Vagina (tissue), 2 donors: ENCODE measurements at regions not wholly inside any gene's neighbourhood (a gene's known extent, or its start where the extent isn't known, plus 50 kb on each side); places are given as distances from the start of the nearest gene placed in this dataset.

Source experiments
- DNase-seq, 2 donors: peaks; one replicate each; pipeline ENCODE4 v3.0.0-alpha.2; 2017; ENCODE audit errors: extremely low spot score in 2 of 2
- H3K27ac ChIP-seq: fragments of 200-600 bp; sonication (generic); one replicate; pipeline ENCODE4 v1.5.1; 2019
- H3K27me3 ChIP-seq: fragments of 200-600 bp; sonication (generic); one replicate; pipeline ENCODE4 v1.5.1; 2019
- H3K36me3 ChIP-seq, 2 donors: fragments of 200-600 bp; sonication (generic); one replicate each; pipeline ENCODE4 v1.5.1; 2017 to 2019
- H3K4me1 ChIP-seq: fragments of 200-600 bp; sonication (generic); one replicate; pipeline ENCODE4 v1.5.1; 2019
- H3K4me3 ChIP-seq, 2 donors: fragments of 200-600 bp; sonication (generic); 1 replicate in 1 of 2; 2 replicates in 1 of 2; pipeline ENCODE4 v1.5.1; 2016 to 2019
- H3K9me3 ChIP-seq: fragments of 200-600 bp; sonication (generic); one replicate; pipeline ENCODE4 v1.5.1; 2019
- POLR2A ChIP-seq, 2 donors: fragments of 450-650 bp; IDR thresholded peaks; one replicate each; pipeline ENCODE4 v1.6.1; 2017; ENCODE audit warnings: antibody characterized with exemption in 2 of 2, mild to moderate bottlenecking in 2 of 2, moderate library complexity in 2 of 2
- POLR2AphosphoS5 ChIP-seq, 2 donors: sonication (generic); formaldehyde crosslinking; IDR thresholded peaks; one replicate each; pipeline ENCODE4 v1.9.0; 2017; ENCODE audit warnings: antibody characterized with exemption in 2 of 2, mild to moderate bottlenecking in 2 of 2, low read depth in 1 of 2; ENCODE audit not compliant: insufficient read depth in 1 of 2
- intact Hi-C: fragments of 100-400 bp; cut with DNase I; formaldehyde crosslinking; loops from one replicate; pipeline ENCODE4 v1.15.1; 2023
- TF ChIP-seq, protein P1 (sequence below), 3 experiments: fragments of 450-650 bp in 2 of 3; fragments of 200-600 bp in 1 of 3; sonication (generic) in 1 of 3; IDR thresholded peaks; one replicate each; pipeline ENCODE4 v1.5.1; 2017 to 2019; ENCODE audit warnings: antibody characterized with exemption in 3 of 3, mild to moderate bottlenecking in 2 of 3, moderate library complexity in 2 of 3

GRCh38 chr21:19810779-19811178 is 1187.4 kb upstream of the NCAM2 start:
- no peak for DNase-seq
- TF ChIP-seq POLR2A (IDR thresholded peaks at IDR 0.05) (no peak), POLR2AphosphoS5 (IDR thresholded peaks at IDR 0.05; ENCODE audit: insufficient read depth in 1 of 2, low read depth in 1 of 2) (no peak)
- TF ChIP-seq, protein P1, sequence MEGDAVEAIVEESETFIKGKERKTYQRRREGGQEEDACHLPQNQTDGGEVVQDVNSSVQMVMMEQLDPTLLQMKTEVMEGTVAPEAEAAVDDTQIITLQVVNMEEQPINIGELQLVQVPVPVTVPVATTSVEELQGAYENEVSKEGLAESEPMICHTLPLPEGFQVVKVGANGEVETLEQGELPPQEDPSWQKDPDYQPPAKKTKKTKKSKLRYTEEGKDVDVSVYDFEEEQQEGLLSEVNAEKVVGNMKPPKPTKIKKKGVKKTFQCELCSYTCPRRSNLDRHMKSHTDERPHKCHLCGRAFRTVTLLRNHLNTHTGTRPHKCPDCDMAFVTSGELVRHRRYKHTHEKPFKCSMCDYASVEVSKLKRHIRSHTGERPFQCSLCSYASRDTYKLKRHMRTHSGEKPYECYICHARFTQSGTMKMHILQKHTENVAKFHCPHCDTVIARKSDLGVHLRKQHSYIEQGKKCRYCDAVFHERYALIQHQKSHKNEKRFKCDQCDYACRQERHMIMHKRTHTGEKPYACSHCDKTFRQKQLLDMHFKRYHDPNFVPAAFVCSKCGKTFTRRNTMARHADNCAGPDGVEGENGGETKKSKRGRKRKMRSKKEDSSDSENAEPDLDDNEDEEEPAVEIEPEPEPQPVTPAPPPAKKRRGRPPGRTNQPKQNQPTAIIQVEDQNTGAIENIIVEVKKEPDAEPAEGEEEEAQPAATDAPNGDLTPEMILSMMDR (IDR thresholded peaks at IDR 0.05) = no peak
- no peak overlapping the region for H3K4me3 ChIP-seq
- H3K4me1 ChIP-seq = no peaks in the 10 kb centered on the region
- intact Hi-C loops = no loop called here
- H3K27ac ChIP-seq = no peak overlapping the region
- H3K36me3 ChIP-seq = no peaks in the 10 kb centered on the region
- no peaks in the 10 kb centered on the region for H3K9me3 ChIP-seq
- H3K27me3 ChIP-seq = no peaks in the 10 kb centered on the region

- intact Hi-C loops = no loop called here
- H3K27ac ChIP-seq = no peak overlapping the region
- no peaks in the 10 kb centered on the region for H3K36me3 ChIP-seq
- TF ChIP-seq POLR2A (IDR thresholded peaks at IDR 0.05) = no peak
- TF ChIP-seq, protein P1 (IDR thresholded peaks at IDR 0.05) = no peak
- TF ChIP-seq POLR2AphosphoS5 (IDR thresholded peaks at IDR 0.05; ENCODE audit: insufficient read depth in 1 of 2, low read depth in 1 of 2) = no peak
- no peak overlapping the region for H3K4me3 ChIP-seq
- no peaks in the 10 kb centered on the region for H3K4me1 ChIP-seq
- H3K9me3 ChIP-seq = no peaks in the 10 kb centered on the region
- no peaks in the 10 kb centered on the region for H3K27me3 ChIP-seq
- no peak for DNase-seq
These were observed 1167.8 kb upstream of the NCAM2 start for GRCh38 chr21:19830446-19830845.

DNA sequence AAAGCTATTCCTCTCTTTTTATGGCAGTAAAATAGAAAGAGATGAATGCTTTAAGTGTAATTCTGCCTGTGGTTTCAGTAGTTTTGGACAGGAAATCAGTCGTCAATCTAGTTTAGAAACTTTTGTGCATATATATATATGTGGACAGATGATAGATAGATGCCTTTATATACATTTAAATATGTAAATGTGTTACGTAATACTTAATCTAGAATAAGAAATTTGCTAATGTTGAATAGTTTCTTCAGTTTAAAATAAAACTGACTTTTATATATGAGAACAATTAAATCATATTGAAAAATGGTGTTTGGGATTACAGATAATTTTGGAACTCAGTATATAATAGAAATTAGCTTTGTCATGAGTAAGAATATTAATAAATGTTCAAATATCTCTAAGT is 1165.7 kb upstream of the NCAM2 start:
- no peak for DNase-seq
- Histone ChIP-seq H3K36me3 (no peaks in the 10 kb centered on the region), H3K4me1 (no peaks in the 10 kb centered on the region), H3K27ac (no peak overlapping the region), H3K27me3 (no peaks in the 10 kb centered on the region), H3K9me3 (no peaks in the 10 kb centered on the region), H3K4me3 (no peak overlapping the region)
- intact Hi-C loops = no loop called here
- TF ChIP-seq POLR2A (IDR thresholded peaks at IDR 0.05) (no peak), POLR2AphosphoS5 (IDR thresholded peaks at IDR 0.05; ENCODE audit: insufficient read depth in 1 of 2, low read depth in 1 of 2) (no peak)
- TF ChIP-seq, protein P1 (IDR thresholded peaks at IDR 0.05) = no peak

DNA sequence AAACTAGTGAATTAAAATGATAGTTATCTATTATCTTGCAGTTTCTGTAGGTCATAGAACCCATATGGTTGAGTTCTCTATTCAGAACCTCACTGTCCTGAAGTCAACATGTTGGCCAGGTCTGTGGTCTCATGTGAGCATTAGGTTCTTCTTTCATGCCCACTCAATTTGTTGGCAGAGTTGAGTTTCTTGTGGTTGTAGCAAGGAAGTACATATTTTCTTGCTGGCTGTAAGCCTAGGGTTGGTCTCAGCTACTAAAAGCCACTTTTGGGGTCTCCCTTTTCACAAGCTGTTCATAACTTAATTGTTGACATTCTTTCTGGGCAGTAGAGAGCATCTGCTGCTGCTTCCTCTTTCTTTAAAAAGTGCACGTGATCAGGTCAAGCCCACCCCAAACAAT is 1165.1 kb upstream of the NCAM2 start:
- H3K4me1 ChIP-seq = no peaks in the 10 kb centered on the region
- no peak for DNase-seq
- no peak overlapping the region for H3K27ac ChIP-seq
- no peak overlapping the region for H3K4me3 ChIP-seq
- H3K27me3 ChIP-seq = no peaks in the 10 kb centered on the region
- H3K9me3 ChIP-seq = no peaks in the 10 kb centered on the region
- TF ChIP-seq POLR2AphosphoS5 (IDR thresholded peaks at IDR 0.05; ENCODE audit: insufficient read depth in 1 of 2, low read depth in 1 of 2) (no peak), POLR2A (IDR thresholded peaks at IDR 0.05) (no peak)
- TF ChIP-seq, protein P1 (IDR thresholded peaks at IDR 0.05) = no peak
- no peaks in the 10 kb centered on the region for H3K36me3 ChIP-seq
- intact Hi-C loops = no loop called here

GRCh38 chr21:19842601-19843000 is 1155.6 kb upstream of the NCAM2 start:
- Histone ChIP-seq H3K4me3 (no peak overlapping the region), H3K9me3 (no peaks in the 10 kb centered on the region), H3K27ac (no peak overlapping the region), H3K27me3 (no peaks in the 10 kb centered on the region), H3K4me1 (no peaks in the 10 kb centered on the region), H3K36me3 (no peaks in the 10 kb centered on the region)
- intact Hi-C loops = no loop called here
- DNase-seq = no peak
- TF ChIP-seq POLR2A (IDR thresholded peaks at IDR 0.05) = no peak
- TF ChIP-seq, protein P1 (IDR thresholded peaks at IDR 0.05) = no peak
- no peak for TF ChIP-seq POLR2AphosphoS5 (IDR thresholded peaks at IDR 0.05; ENCODE audit: insufficient read depth in 1 of 2, low read depth in 1 of 2)
